Neural cell (in vitro differentiated cells): ENCODE measurements at regions not wholly inside any gene's neighbourhood (a gene's known extent, or its start where the extent isn't known, plus 50 kb on each side); places are given as distances from the start of the nearest gene placed in this dataset.

Source experiments
- CTCF ChIP-seq: fragments of 450-650 bp; IDR thresholded peaks from 2 replicates; pipeline ENCODE4 v1.5.1; 2014; ENCODE audit warnings: antibody characterized with exemption, mild to moderate bottlenecking, moderate library complexity; ENCODE audit not compliant: poor library complexity, severe bottlenecking
- EZH2 ChIP-seq: fragments of 200-600, 300-800 bp; shearing (Covaris generic), sonication (generic); IDR thresholded peaks from 2 replicates; pipeline ENCODE4 v1.6.1; 2014; ENCODE audit warnings: antibody characterized with exemption, low read length, borderline replicate concordance, mild to moderate bottlenecking; ENCODE audit not compliant: insufficient read depth, poor library complexity, severe bottlenecking
- RAD21 ChIP-seq: fragments of 450-650 bp; conservative IDR thresholded peaks from 2 replicates; pipeline ENCODE4 v1.6.1; 2014; ENCODE audit warnings: antibody characterized with exemption, mild to moderate bottlenecking, moderate library complexity
- REST ChIP-seq: IDR thresholded peaks from 2 replicates; pipeline ENCODE4 v1.6.1; 2012; ENCODE audit warnings: borderline replicate concordance

- no peak for TF ChIP-seq CTCF
- no peak for TF ChIP-seq RAD21
- TF ChIP-seq REST: peak; percentile 75
- no peak for TF ChIP-seq EZH2
Observed at GRCh38 chr2:223267160-223267951, 215.4 kb downstream of the KCNE4 start.
